ENCODE measurements at regions not wholly inside any gene's neighbourhood (a gene's known extent, or its start where the extent isn't known, plus 50 kb on each side); places are given as distances from the start of the nearest gene placed in this dataset.

GRCh38 chr21:15152591-15152990 is 87.8 kb upstream of the NRIP1 start:
- FAIRE-seq = no peak

- FAIRE-seq = no peak
Observed at GRCh38 chr21:15159382-15160020, 94.7 kb upstream of the NRIP1 start.

- no peak for FAIRE-seq
Observed at GRCh38 chr21:15160136-15160535, 95.3 kb upstream of the NRIP1 start.

- FAIRE-seq = no peak
Observed at GRCh38 chr21:15162921-15163320, 98.1 kb upstream of the NRIP1 start.

- FAIRE-seq = no peak
Observed at GRCh38 chr21:15164273-15164672, 99.5 kb upstream of the NRIP1 start.

GRCh38 chr21:15164678-15165303 is 100.0 kb upstream of the NRIP1 start:
- no peak for FAIRE-seq

GRCh38 chr21:15170614-15171013 is 105.8 kb upstream of the NRIP1 start:
- FAIRE-seq = no peak

GRCh38 chr21:15171546-15171945 is 106.7 kb upstream of the NRIP1 start:
- no peak for FAIRE-seq

- FAIRE-seq = no peak
Observed at GRCh38 chr21:15172963-15173362, 108.2 kb upstream of the NRIP1 start.

GRCh38 chr21:15174923-15175322 is 110.1 kb upstream of the NRIP1 start:
- FAIRE-seq = no peak

- FAIRE-seq = no peak
Observed at GRCh38 chr21:15182731-15183130, 117.9 kb upstream of the NRIP1 start.

GRCh38 chr21:15183813-15184257 is 119.0 kb upstream of the NRIP1 start:
- no peak for FAIRE-seq

GRCh38 chr21:15190412-15190811 is 125.6 kb upstream of the NRIP1 start:
- no peak for FAIRE-seq

- FAIRE-seq = no peak
Observed at GRCh38 chr21:15190837-15191236, 126.0 kb upstream of the NRIP1 start.

GRCh38 chr21:15191342-15191741 is 126.5 kb upstream of the NRIP1 start:
- FAIRE-seq = no peak

GRCh38 chr21:15192243-15192642 is 127.4 kb upstream of the NRIP1 start:
- no peak for FAIRE-seq

- FAIRE-seq = no peak
Observed at GRCh38 chr21:15193937-15194336, 129.1 kb upstream of the NRIP1 start.

GRCh38 chr21:15195104-15195503 is 130.3 kb upstream of the NRIP1 start:
- FAIRE-seq = no peak

GRCh38 chr21:15195768-15196167 is 131.0 kb upstream of the NRIP1 start:
- FAIRE-seq = no peak

GRCh38 chr21:15197696-15198095 is 132.9 kb upstream of the NRIP1 start:
- no peak for FAIRE-seq

- no peak for FAIRE-seq
Observed at GRCh38 chr21:15199414-15200383, 134.9 kb upstream of the NRIP1 start.

GRCh38 chr21:15203740-15204139 is 138.9 kb upstream of the NRIP1 start:
- no peak for FAIRE-seq

GRCh38 chr21:15204140-15204969 is 139.6 kb upstream of the NRIP1 start:
- no peak for FAIRE-seq
